ENCODE measurements at regions not wholly inside any gene's neighbourhood (a gene's known extent, or its start where the extent isn't known, plus 50 kb on each side); places are given as distances from the start of the nearest gene placed in this dataset.

DNA sequence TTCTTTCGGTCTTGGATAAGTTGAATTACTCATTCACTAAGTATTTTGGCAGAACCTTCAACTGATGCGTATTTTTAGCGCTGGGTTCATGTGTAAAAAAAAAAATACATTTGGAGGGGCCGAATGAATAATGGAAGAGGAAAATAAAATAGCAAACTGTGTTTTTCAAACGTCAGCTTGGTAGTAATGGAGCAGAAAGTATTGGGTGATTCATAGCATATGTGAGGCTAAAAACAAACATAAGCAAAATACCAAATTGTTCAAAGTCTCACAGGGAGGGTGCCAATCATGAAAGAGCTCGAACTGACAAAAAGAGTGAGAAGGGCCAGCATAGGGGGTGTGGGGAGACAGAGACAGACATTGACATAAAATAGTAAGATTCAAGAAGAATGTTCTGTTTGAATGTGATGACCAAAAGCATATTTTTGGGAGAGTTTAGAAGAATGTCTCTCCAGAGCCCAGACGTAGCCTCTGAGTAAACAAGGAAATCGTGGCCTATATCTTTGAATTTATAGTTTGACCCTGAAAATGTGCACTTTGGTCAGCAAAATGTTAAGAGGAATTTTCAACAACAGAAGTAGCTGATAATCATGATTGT, 174.9 kb upstream of the HMHB1 start (continued):
- TF ChIP-seq, protein P1, sequence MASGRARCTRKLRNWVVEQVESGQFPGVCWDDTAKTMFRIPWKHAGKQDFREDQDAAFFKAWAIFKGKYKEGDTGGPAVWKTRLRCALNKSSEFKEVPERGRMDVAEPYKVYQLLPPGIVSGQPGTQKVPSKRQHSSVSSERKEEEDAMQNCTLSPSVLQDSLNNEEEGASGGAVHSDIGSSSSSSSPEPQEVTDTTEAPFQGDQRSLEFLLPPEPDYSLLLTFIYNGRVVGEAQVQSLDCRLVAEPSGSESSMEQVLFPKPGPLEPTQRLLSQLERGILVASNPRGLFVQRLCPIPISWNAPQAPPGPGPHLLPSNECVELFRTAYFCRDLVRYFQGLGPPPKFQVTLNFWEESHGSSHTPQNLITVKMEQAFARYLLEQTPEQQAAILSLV (CRISPR knock-in tag; IDR thresholded peaks at IDR 0.05; ENCODE audit: borderline replicate concordance): no peak
- TF ChIP-seq EEA1 (CRISPR knock-in tag; IDR thresholded peaks at IDR 0.05; ENCODE audit: borderline replicate concordance): no peak
- no peak for TF ChIP-seq PREB (CRISPR knock-in tag; IDR thresholded peaks at IDR 0.05)
- TF ChIP-seq ATF2 (CRISPR knock-in tag; IDR thresholded peaks at IDR 0.05): peak; percentile 58; the same call in 1 of the 2 replicates
- TF ChIP-seq ZFP90 (CRISPR knock-in tag; IDR thresholded peaks at IDR 0.05; ENCODE audit: borderline replicate concordance): no peak
- TF ChIP-seq, protein P2, sequence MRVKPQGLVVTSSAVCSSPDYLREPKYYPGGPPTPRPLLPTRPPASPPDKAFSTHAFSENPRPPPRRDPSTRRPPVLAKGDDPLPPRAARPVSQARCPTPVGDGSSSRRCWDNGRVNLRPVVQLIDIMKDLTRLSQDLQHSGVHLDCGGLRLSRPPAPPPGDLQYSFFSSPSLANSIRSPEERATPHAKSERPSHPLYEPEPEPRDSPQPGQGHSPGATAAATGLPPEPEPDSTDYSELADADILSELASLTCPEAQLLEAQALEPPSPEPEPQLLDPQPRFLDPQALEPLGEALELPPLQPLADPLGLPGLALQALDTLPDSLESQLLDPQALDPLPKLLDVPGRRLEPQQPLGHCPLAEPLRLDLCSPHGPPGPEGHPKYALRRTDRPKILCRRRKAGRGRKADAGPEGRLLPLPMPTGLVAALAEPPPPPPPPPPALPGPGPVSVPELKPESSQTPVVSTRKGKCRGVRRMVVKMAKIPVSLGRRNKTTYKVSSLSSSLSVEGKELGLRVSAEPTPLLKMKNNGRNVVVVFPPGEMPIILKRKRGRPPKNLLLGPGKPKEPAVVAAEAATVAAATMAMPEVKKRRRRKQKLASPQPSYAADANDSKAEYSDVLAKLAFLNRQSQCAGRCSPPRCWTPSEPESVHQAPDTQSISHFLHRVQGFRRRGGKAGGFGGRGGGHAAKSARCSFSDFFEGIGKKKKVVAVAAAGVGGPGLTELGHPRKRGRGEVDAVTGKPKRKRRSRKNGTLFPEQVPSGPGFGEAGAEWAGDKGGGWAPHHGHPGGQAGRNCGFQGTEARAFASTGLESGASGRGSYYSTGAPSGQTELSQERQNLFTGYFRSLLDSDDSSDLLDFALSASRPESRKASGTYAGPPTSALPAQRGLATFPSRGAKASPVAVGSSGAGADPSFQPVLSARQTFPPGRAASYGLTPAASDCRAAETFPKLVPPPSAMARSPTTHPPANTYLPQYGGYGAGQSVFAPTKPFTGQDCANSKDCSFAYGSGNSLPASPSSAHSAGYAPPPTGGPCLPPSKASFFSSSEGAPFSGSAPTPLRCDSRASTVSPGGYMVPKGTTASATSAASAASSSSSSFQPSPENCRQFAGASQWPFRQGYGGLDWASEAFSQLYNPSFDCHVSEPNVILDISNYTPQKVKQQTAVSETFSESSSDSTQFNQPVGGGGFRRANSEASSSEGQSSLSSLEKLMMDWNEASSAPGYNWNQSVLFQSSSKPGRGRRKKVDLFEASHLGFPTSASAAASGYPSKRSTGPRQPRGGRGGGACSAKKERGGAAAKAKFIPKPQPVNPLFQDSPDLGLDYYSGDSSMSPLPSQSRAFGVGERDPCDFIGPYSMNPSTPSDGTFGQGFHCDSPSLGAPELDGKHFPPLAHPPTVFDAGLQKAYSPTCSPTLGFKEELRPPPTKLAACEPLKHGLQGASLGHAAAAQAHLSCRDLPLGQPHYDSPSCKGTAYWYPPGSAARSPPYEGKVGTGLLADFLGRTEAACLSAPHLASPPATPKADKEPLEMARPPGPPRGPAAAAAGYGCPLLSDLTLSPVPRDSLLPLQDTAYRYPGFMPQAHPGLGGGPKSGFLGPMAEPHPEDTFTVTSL (CRISPR knock-in tag; IDR thresholded peaks at IDR 0.05; ENCODE audit: borderline replicate concordance): peak; percentile 82; the same call in 1 of the 2 replicates
- no peak for TF ChIP-seq ZBTB2 (CRISPR knock-in tag; IDR thresholded peaks at IDR 0.05; ENCODE audit: low read depth)
- peak; percentile 86 for TF ChIP-seq GATAD2A (CRISPR knock-in tag; IDR thresholded peaks at IDR 0.05)
- TF ChIP-seq, protein P3, sequence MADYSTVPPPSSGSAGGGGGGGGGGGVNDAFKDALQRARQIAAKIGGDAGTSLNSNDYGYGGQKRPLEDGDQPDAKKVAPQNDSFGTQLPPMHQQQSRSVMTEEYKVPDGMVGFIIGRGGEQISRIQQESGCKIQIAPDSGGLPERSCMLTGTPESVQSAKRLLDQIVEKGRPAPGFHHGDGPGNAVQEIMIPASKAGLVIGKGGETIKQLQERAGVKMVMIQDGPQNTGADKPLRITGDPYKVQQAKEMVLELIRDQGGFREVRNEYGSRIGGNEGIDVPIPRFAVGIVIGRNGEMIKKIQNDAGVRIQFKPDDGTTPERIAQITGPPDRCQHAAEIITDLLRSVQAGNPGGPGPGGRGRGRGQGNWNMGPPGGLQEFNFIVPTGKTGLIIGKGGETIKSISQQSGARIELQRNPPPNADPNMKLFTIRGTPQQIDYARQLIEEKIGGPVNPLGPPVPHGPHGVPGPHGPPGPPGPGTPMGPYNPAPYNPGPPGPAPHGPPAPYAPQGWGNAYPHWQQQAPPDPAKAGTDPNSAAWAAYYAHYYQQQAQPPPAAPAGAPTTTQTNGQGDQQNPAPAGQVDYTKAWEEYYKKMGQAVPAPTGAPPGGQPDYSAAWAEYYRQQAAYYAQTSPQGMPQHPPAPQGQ (CRISPR knock-in tag; IDR thresholded peaks at IDR 0.05; ENCODE audit: borderline replicate concordance): no peak
- TF ChIP-seq HNF4A (CRISPR knock-in tag; IDR thresholded peaks at IDR 0.05): peak; percentile 75
- peak; percentile 35; the same call in 1 of the 2 replicates for TF ChIP-seq NFIC (IDR thresholded peaks at IDR 0.05; ENCODE audit: low read length)
- TF ChIP-seq THAP11 (CRISPR knock-in tag; IDR thresholded peaks at IDR 0.05): 0 out of 2 replicates have a peak, but pooled peaks have one; percentile 21
- no peak for TF ChIP-seq ZNF678 (CRISPR knock-in tag; IDR thresholded peaks at IDR 0.05)
- 0 out of 2 replicates have a peak, but pooled peaks have one; percentile 9 for TF ChIP-seq TFAP4 (IDR thresholded peaks at IDR 0.05; ENCODE audit: borderline replicate concordance, low read depth)

Data from HepG2 (cell line).